ENCODE measurements at regions not wholly inside any gene's neighbourhood (a gene's known extent, or its start where the extent isn't known, plus 50 kb on each side); places are given as distances from the start of the nearest gene placed in this dataset.

DNA sequence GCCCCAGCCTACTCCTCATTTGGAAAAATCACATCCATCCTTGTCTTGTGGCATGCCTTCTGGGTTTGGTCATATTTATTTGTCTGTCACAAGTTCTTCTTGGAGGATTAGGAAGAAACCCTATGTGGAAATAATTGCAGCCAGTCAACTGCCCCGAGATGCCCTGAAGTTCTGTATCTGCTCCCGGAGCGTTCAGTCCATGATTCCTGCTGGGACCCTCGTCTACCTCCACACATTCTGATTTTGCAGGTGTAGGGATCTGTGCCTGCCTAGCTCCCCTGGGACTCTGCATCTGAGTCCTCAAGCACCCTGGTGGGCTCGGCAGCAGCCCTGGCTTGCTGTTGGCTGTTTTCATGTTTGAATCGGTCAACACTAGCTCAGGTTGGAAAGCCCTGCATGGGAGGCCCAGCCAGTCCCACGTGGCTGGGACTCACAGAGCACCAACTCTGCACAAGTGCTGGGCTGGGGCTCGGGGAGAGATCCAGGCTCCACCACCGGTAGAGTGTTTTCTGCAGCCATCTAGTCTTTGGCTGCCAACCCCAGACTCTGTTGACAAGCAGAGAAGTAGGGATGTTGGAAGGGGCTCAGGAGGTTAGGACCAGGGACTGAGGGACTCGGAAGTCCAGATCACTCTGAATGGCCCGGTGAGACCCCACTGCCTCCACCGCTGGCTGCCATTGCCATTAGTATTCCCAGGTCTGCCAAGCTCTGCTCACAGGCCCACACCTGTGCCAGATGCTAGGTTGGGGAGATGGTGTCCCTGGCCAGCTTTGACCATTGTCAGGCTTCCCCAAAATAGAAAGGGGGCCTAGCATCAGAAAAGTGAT, 183.5 kb upstream of the CST7 start:
- TF ChIP-seq POLR2A (IDR thresholded peaks at IDR 0.05; ENCODE audit: low read length): no peak
- TF ChIP-seq GATA1 (IDR thresholded peaks at IDR 0.05; ENCODE audit: low read depth, low read length): no peak

Measured in erythroblast (primary cell).